ENCODE measurements at regions not wholly inside any gene's neighbourhood (a gene's known extent, or its start where the extent isn't known, plus 50 kb on each side); places are given as distances from the start of the nearest gene placed in this dataset.

- Histone ChIP-seq H4K91ac (ENCODE audit: insufficient read length, low read depth, low read length) (no peak overlapping the region), H3K4me1 (ENCODE audit: insufficient read depth, low read length) (no peaks in the 10 kb centered on the region), H2BK120ac (ENCODE audit: low read depth, low read length, poor library complexity, severe bottlenecking) (no peak overlapping the region), H3K79me1 (ENCODE audit: insufficient read depth, low read depth, low read length, poor library complexity, severe bottlenecking) (no peaks in the 10 kb centered on the region), H3K18ac (ENCODE audit: insufficient read length, low read depth, low read length) (no peak overlapping the region), H3T11ph (ENCODE audit: low read length) (no peak overlapping the region), H4K5ac (ENCODE audit: insufficient read length, low read depth, low read length) (no peak overlapping the region), H4K8ac (replicated peaks; ENCODE audit: insufficient read length, low read depth, low read length) (no peak overlapping the region), H3K14ac (ENCODE audit: insufficient read depth, low read length) (no peak overlapping the region), H3K9me3 (ENCODE audit: control insufficient read depth, low read depth, low read length) (no peaks in the 10 kb centered on the region), H3K79me2 (ENCODE audit: insufficient read depth, low read length) (no peaks in the 10 kb centered on the region), H3K27ac (ENCODE audit: insufficient read length, low read depth, low read length) (no peak overlapping the region), H2BK5ac (ENCODE audit: insufficient read length, low read length) (no peak overlapping the region), H3K9ac (ENCODE audit: extremely low read depth, insufficient read length, low read length) (no peak overlapping the region), H3K4ac (ENCODE audit: low read depth, low read length) (no peak overlapping the region), H2BK15ac (ENCODE audit: low read depth, low read length) (no peak overlapping the region), H3K4me2 (ENCODE audit: insufficient read depth, insufficient read length, low read length) (no peak overlapping the region), H3K23me2 (ENCODE audit: insufficient read length, low read depth, low read length, poor library complexity, severe bottlenecking) (no peaks in the 10 kb centered on the region), H3K27me3 (ENCODE audit: insufficient read depth, low read length) (no peaks in the 10 kb centered on the region), H3K56ac (ENCODE audit: insufficient read length, low read depth, low read length) (no peak overlapping the region), H2AFZ (ENCODE audit: low read length) (no peak overlapping the region), H2AK5ac (ENCODE audit: insufficient read length, low read length) (no peak overlapping the region), H3K23ac (ENCODE audit: insufficient read length, low read depth, low read length) (no peak overlapping the region), H4K20me1 (ENCODE audit: control insufficient read depth, insufficient read depth, insufficient read length) (no peaks in the 10 kb centered on the region), H2BK20ac (ENCODE audit: low read depth, low read length, poor library complexity, severe bottlenecking) (no peak overlapping the region), H2BK12ac (ENCODE audit: insufficient read length, low read depth, low read length) (no peak overlapping the region)
- Mint-ChIP-seq H3K4me1 (peaks cover under 1 to 5% of the 10 kb centered on the region in 2 experiments; a peak in 1 of 4 replicates), H3K27ac (no peak overlapping the region), H3K27me3 (ENCODE audit: low read depth) (no peaks in the 10 kb centered on the region), H3K36me3 (ENCODE audit: insufficient read depth in 1 of 3, low read depth in 3 of 3) (no peaks in the 10 kb centered on the region), H3K9me3 (no peaks in the 10 kb centered on the region), H3K4me3 (no peak overlapping the region)
- no peak for DNase-seq
- no peak for TF ChIP-seq CTCF (conservative IDR thresholded peaks at IDR 0.05)
- no CpG with 5 or more reads among the region's 5 CpGs for WGBS (ENCODE audit: extremely low coverage, insufficient read length, low lambda C conversion rate)
These were observed 140.1 kb upstream of the DUSP10 start for GRCh38 chr1:221881805-221882581.
